ENCODE measurements at regions not wholly inside any gene's neighbourhood (a gene's known extent, or its start where the extent isn't known, plus 50 kb on each side); places are given as distances from the start of the nearest gene placed in this dataset.

DNA sequence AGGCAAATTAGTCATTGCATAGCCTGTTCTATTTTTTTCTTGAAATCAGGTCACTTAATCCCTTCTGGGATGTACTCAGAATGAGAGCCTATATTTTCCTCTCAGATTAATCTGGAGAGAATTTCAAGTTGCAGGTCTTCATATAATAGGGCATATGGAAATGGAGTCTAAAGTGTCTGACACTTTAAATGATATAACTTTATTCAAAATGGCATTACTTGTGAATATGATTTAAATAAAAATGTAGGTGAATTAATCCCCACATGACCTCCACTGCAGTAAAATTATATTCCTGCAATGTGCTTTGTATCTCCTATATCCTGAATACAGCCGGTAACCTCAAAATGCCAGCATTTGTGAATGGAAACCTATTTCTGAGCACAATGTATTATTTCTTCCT lies 172.5 kb upstream of the BTBD3 start:
- TF ChIP-seq CTCF (IDR thresholded peaks at IDR 0.05) = no peak
- TF ChIP-seq POLR2AphosphoS5 (IDR thresholded peaks at IDR 0.05) = no peak
